Epithelial cell of prostate (primary cell): ENCODE measurements at regions not wholly inside any gene's neighbourhood (a gene's known extent, or its start where the extent isn't known, plus 50 kb on each side); places are given as distances from the start of the nearest gene placed in this dataset.
"Not testable (repeated sequence)": the region's sequence is repeated elsewhere in the genome, so short reads cannot be mapped to it uniquely, and the experiment has no call there.

ENCODE experiments used
- DNase-seq: peaks from one replicate; pipeline ENCODE4 v3.0.0-alpha.2; 2011; ENCODE audit warnings: low read depth, low spot score
- H3K27ac ChIP-seq: fragments of 450-650 bp; 2 replicates; pipeline ENCODE4 v1.5.1; 2017; ENCODE audit warnings: mild to moderate bottlenecking

- no peak overlapping the region for H3K27ac ChIP-seq
These were observed 117.5 kb upstream of the NEGR1 start for GRCh38 chr1:72399807-72400206.

GRCh38 chr1:72397786-72398185 is 115.4 kb upstream of the NEGR1 start:
- DNase-seq: peak; percentile 6
- H3K27ac ChIP-seq: no peak overlapping the region

More at GRCh38 chr1:72399807-72400206, 117.5 kb upstream of the NEGR1 start:
- no peak for DNase-seq

GRCh38 chr1:72394457-72394856 is 112.1 kb upstream of the NEGR1 start:
- no peak for DNase-seq

GRCh38 chr1:72379072-72379471 is 96.7 kb upstream of the NEGR1 start:
- DNase-seq: no peak
- H3K27ac ChIP-seq: no peak overlapping the region

More at GRCh38 chr1:72394457-72394856, 112.1 kb upstream of the NEGR1 start:
- H3K27ac ChIP-seq: no peak overlapping the region

- DNase-seq: no peak
- no peak overlapping the region for H3K27ac ChIP-seq
These were observed 92.9 kb upstream of the NEGR1 start for GRCh38 chr1:72375226-72375625.

GRCh38 chr1:72371259-72372035 is 89.1 kb upstream of the NEGR1 start:
- no peak for DNase-seq
- no peak overlapping the region for H3K27ac ChIP-seq

GRCh38 chr1:72370836-72371235 is 88.5 kb upstream of the NEGR1 start:
- not testable (repeated sequence) for H3K27ac ChIP-seq, DNase-seq

- H3K27ac ChIP-seq: no peak overlapping the region
- no peak for DNase-seq
These were observed 86.9 kb upstream of the NEGR1 start for GRCh38 chr1:72369069-72369757.

- peak overlapping the region; percentile 26 for H3K27ac ChIP-seq
- DNase-seq: peak; percentile 72
These were observed 84.1 kb upstream of the NEGR1 start for GRCh38 chr1:72366466-72366865.

- no peak overlapping the region for H3K27ac ChIP-seq
- DNase-seq: no peak
These were observed 83.4 kb upstream of the NEGR1 start for GRCh38 chr1:72365693-72366092.

- DNase-seq: no peak
- H3K27ac ChIP-seq: no peak overlapping the region
These were observed 80.2 kb upstream of the NEGR1 start for GRCh38 chr1:72362538-72362937.

- peak; percentile 54 for DNase-seq
- no peak overlapping the region for H3K27ac ChIP-seq
These were observed 75.1 kb upstream of the NEGR1 start for GRCh38 chr1:72357411-72357810.

GRCh38 chr1:72355899-72356298 is 73.6 kb upstream of the NEGR1 start:
- no peak overlapping the region for H3K27ac ChIP-seq
- no peak for DNase-seq

- no peak for DNase-seq
- H3K27ac ChIP-seq: no peak overlapping the region
These were observed 59.3 kb upstream of the NEGR1 start for GRCh38 chr1:72341661-72342060.

GRCh38 chr1:72336776-72337175 is 54.4 kb upstream of the NEGR1 start:
- DNase-seq: no peak
- no peak overlapping the region for H3K27ac ChIP-seq
